H9 (cell line): ENCODE measurements at regions not wholly inside any gene's neighbourhood (a gene's known extent, or its start where the extent isn't known, plus 50 kb on each side); places are given as distances from the start of the nearest gene placed in this dataset.

Experiments
- DNase-seq: peaks from one replicate; pipeline ENCODE4 v3.0.0-alpha.2; 2017
- H2AFZ ChIP-seq: one replicate; pipeline ENCODE4 v1.6.1; 2013; ENCODE audit warnings: mild to moderate bottlenecking, low read length, control low read depth, moderate library complexity
- H2AK5ac ChIP-seq: 2 replicates; pipeline ENCODE4 v1.6.1; 2013; ENCODE audit warnings: low read length, control low read depth, mixed read lengths; ENCODE audit not compliant: insufficient read length
- H2BK120ac ChIP-seq: one replicate; pipeline ENCODE4 v1.6.1; 2013; ENCODE audit warnings: low read depth, mild to moderate bottlenecking, low read length, control low read depth, inconsistent platforms; ENCODE audit not compliant: poor library complexity, severe bottlenecking
- H2BK12ac ChIP-seq: 2 replicates; pipeline ENCODE4 v1.6.1; 2013; ENCODE audit warnings: low read length, control low read depth, mixed read lengths, low read depth; ENCODE audit not compliant: insufficient read length
- H2BK15ac ChIP-seq: 2 replicates; pipeline ENCODE4 v1.6.1; 2013; ENCODE audit warnings: low read depth, low read length, control low read depth
- H2BK20ac ChIP-seq: one replicate; pipeline ENCODE4 v1.6.1; 2013; ENCODE audit warnings: low read depth, mild to moderate bottlenecking, low read length, control low read depth, inconsistent platforms; ENCODE audit not compliant: poor library complexity, severe bottlenecking
- H2BK5ac ChIP-seq: 2 replicates; pipeline ENCODE4 v1.6.1; 2013; ENCODE audit warnings: low read length, control low read depth, mixed read lengths; ENCODE audit not compliant: insufficient read length
- H3K14ac ChIP-seq: 2 replicates; pipeline ENCODE4 v1.6.1; 2013; ENCODE audit warnings: low read length, control low read depth; ENCODE audit not compliant: insufficient read depth
- H3K18ac ChIP-seq: 2 replicates; pipeline ENCODE4 v1.6.1; 2013; ENCODE audit warnings: low read depth, mild to moderate bottlenecking, mixed read lengths, low read length, control low read depth; ENCODE audit not compliant: insufficient read length
- H3K23ac ChIP-seq: 2 replicates; pipeline ENCODE4 v1.6.1; 2013; ENCODE audit warnings: low read length, control low read depth, mixed read lengths, low read depth; ENCODE audit not compliant: insufficient read length
- H3K23me2 ChIP-seq: 2 replicates; pipeline ENCODE4 v1.6.1; 2013; ENCODE audit warnings: low read depth, mild to moderate bottlenecking, mixed read lengths, low read length, control low read depth; ENCODE audit not compliant: insufficient read length, poor library complexity, severe bottlenecking
- H3K27ac ChIP-seq: 2 replicates; pipeline ENCODE4 v1.5.1; 2013; ENCODE audit warnings: low read length, control low read depth, mixed read lengths, low read depth; ENCODE audit not compliant: insufficient read length
- H3K27me3 ChIP-seq: 2 replicates; pipeline ENCODE4 v1.6.1; 2013; ENCODE audit warnings: low read length, control low read depth, inconsistent platforms; ENCODE audit not compliant: insufficient read depth
- H3K4ac ChIP-seq: 2 replicates; pipeline ENCODE4 v1.6.1; 2013; ENCODE audit warnings: low read depth, mild to moderate bottlenecking, control low read depth, inconsistent platforms, low read length, moderate library complexity
- H3K4me1 ChIP-seq: 2 replicates; pipeline ENCODE4 v1.6.1; 2013; ENCODE audit warnings: low read length, control low read depth, inconsistent platforms; ENCODE audit not compliant: insufficient read depth
- H3K4me2 ChIP-seq: 2 replicates; pipeline ENCODE4 v1.6.1; 2013; ENCODE audit warnings: low read length, control low read depth, mixed read lengths; ENCODE audit not compliant: insufficient read length, insufficient read depth
- H3K56ac ChIP-seq: 2 replicates; pipeline ENCODE4 v1.6.1; 2013; ENCODE audit warnings: low read depth, mild to moderate bottlenecking, mixed read lengths, low read length, control low read depth; ENCODE audit not compliant: insufficient read length
- H3K79me1 ChIP-seq: 2 replicates; pipeline ENCODE4 v1.6.1; 2013; ENCODE audit warnings: low read depth, mild to moderate bottlenecking, moderate library complexity, low read length, control low read depth, inconsistent platforms; ENCODE audit not compliant: insufficient read depth, poor library complexity, severe bottlenecking
- H3K79me2 ChIP-seq: 2 replicates; pipeline ENCODE4 v1.6.1; 2013; ENCODE audit warnings: low read length, control low read depth, inconsistent platforms; ENCODE audit not compliant: insufficient read depth
- H3K9ac ChIP-seq: 2 replicates; pipeline ENCODE4 v1.6.1; 2013; ENCODE audit warnings: low read length, control low read depth, mixed read lengths; ENCODE audit not compliant: insufficient read length; ENCODE audit errors: extremely low read depth
- H3K9me3 ChIP-seq: one replicate; pipeline ENCODE4 v1.6.1; 2013; ENCODE audit warnings: low read depth, low read length, inconsistent platforms; ENCODE audit not compliant: control insufficient read depth
- H3T11ph ChIP-seq: one replicate; pipeline ENCODE4 v1.6.1; 2013; ENCODE audit warnings: mild to moderate bottlenecking, low read length, control low read depth, inconsistent platforms
- H4K20me1 ChIP-seq: one replicate; pipeline ENCODE4 v1.6.1; 2013; ENCODE audit not compliant: control insufficient read depth, insufficient read length, insufficient read depth
- H4K5ac ChIP-seq: 2 replicates; pipeline ENCODE4 v1.6.1; 2013; ENCODE audit warnings: low read depth, mild to moderate bottlenecking, mixed read lengths, low read length, control low read depth; ENCODE audit not compliant: insufficient read length
- H4K8ac ChIP-seq: replicated peaks from 2 replicates; pipeline ENCODE4 v1.6.1; 2013; ENCODE audit warnings: low read length, control low read depth, mixed read lengths, low read depth; ENCODE audit not compliant: insufficient read length
- H4K91ac ChIP-seq: 2 replicates; pipeline ENCODE4 v1.6.1; 2013; ENCODE audit warnings: low read depth, mild to moderate bottlenecking, moderate library complexity, mixed read lengths, low read length, control low read depth; ENCODE audit not compliant: insufficient read length
- H3K27ac Mint-ChIP-seq, 3 experiments: 2 replicates in 2 of 3; 3 replicates in 1 of 3; pipeline ENCODE4 v1.8.0; 2020 to 2021; ENCODE audit warnings: mixed read lengths in 3 of 3, mild to moderate bottlenecking in 1 of 3, moderate library complexity in 1 of 3
- H3K27me3 Mint-ChIP-seq: 2 replicates; pipeline ENCODE4 v1.8.0; 2021; ENCODE audit warnings: low read depth, mild to moderate bottlenecking, moderate library complexity, mixed read lengths
- H3K36me3 Mint-ChIP-seq, 3 experiments: 2 replicates in 2 of 3; 3 replicates in 1 of 3; pipeline ENCODE4 v1.8.0; 2020 to 2021; ENCODE audit warnings: low read depth in 3 of 3, mixed read lengths in 3 of 3; ENCODE audit not compliant: insufficient read depth in 1 of 3
- H3K4me1 Mint-ChIP-seq, 2 experiments: 2 replicates each; pipeline ENCODE4 v1.8.0; 2020; ENCODE audit warnings: mixed read lengths in 2 of 2
- H3K4me3 Mint-ChIP-seq, 2 experiments: 2 replicates in 1 of 2; 3 replicates in 1 of 2; pipeline ENCODE4 v1.8.0; 2020 to 2021; ENCODE audit warnings: mild to moderate bottlenecking in 2 of 2, mixed read lengths in 2 of 2, moderate library complexity in 1 of 2
- H3K9me3 Mint-ChIP-seq, 2 experiments: 2 replicates in 1 of 2; 3 replicates in 1 of 2; pipeline ENCODE4 v1.8.0; 2020; ENCODE audit warnings: mild to moderate bottlenecking in 2 of 2, mixed read lengths in 2 of 2, moderate library complexity in 1 of 2
- TF ChIP-seq, protein P1 (sequence below): fragments of 200-600 bp; sonication (generic); conservative IDR thresholded peaks from 3 replicates; pipeline ENCODE4 v1.8.0; 2021; ENCODE audit warnings: antibody characterized with exemption, mild to moderate bottlenecking

- Histone ChIP-seq H3K79me1 (no peaks in the 10 kb centered on the region), H3K23ac (no peak overlapping the region), H4K91ac (no peak overlapping the region), H3K9ac (no peak overlapping the region), H2BK15ac (no peak overlapping the region), H3K9me3 (no peaks in the 10 kb centered on the region), H3K18ac (no peak overlapping the region), H2AFZ (no peak overlapping the region), H3K27ac (no peak overlapping the region), H2AK5ac (no peak overlapping the region), H3K23me2 (no peaks in the 10 kb centered on the region), H3K4ac (no peak overlapping the region), H3K56ac (no peak overlapping the region), H4K8ac (no peak overlapping the region), H4K5ac (no peak overlapping the region), H4K20me1 (no peaks in the 10 kb centered on the region), H3K27me3 (no peaks in the 10 kb centered on the region), H3K4me1 (no peaks in the 10 kb centered on the region), H2BK5ac (no peak overlapping the region), H2BK20ac (no peak overlapping the region), H3K79me2 (no peaks in the 10 kb centered on the region), H2BK12ac (no peak overlapping the region), H3K4me2 (no peak overlapping the region), H3K14ac (no peak overlapping the region), H2BK120ac (no peak overlapping the region), H3T11ph (no peak overlapping the region)
- TF ChIP-seq, protein P1, sequence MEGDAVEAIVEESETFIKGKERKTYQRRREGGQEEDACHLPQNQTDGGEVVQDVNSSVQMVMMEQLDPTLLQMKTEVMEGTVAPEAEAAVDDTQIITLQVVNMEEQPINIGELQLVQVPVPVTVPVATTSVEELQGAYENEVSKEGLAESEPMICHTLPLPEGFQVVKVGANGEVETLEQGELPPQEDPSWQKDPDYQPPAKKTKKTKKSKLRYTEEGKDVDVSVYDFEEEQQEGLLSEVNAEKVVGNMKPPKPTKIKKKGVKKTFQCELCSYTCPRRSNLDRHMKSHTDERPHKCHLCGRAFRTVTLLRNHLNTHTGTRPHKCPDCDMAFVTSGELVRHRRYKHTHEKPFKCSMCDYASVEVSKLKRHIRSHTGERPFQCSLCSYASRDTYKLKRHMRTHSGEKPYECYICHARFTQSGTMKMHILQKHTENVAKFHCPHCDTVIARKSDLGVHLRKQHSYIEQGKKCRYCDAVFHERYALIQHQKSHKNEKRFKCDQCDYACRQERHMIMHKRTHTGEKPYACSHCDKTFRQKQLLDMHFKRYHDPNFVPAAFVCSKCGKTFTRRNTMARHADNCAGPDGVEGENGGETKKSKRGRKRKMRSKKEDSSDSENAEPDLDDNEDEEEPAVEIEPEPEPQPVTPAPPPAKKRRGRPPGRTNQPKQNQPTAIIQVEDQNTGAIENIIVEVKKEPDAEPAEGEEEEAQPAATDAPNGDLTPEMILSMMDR = no peak
- Mint-ChIP-seq H3K27ac (no peak overlapping the region), H3K27me3 (no peaks in the 10 kb centered on the region), H3K4me3 (no peak overlapping the region), H3K36me3 (peaks cover 0 to 4% (median 0%) of the 10 kb centered on the region in 3 experiments; a peak in 2 of 7 replicates), H3K4me1 (no peaks in the 10 kb centered on the region), H3K9me3 (no peaks in the 10 kb centered on the region; a peak in 1 of 5 replicates)
- DNase-seq = no peak
Observed at GRCh38 chr9:73558471-73558870, 406.8 kb downstream of the ANXA1 start.
